Panc1 (cell line): ENCODE measurements at regions not wholly inside any gene's neighbourhood (a gene's known extent, or its start where the extent isn't known, plus 50 kb on each side); places are given as distances from the start of the nearest gene placed in this dataset.

ENCODE experiments used
- ATAC-seq: fragments of 200-7000 bp; cut with Tn5 transposase; 2 replicates; pipeline ENCODE4 v1.9.1; 2020; ENCODE audit warnings: mild to moderate bottlenecking, moderate library complexity
- BruUV-seq: library from RNA; stranded (reverse); fragments of 400-500 nt; replicated peaks from 2 replicates; lab custom pipeline; 2021; lab: Mats Ljungman, UMichigan
- CTCF ChIA-PET: fragments of 300-600 bp; sonication (Branson Sonifier 250); formaldehyde crosslinking; loops from one replicate; lab custom pipeline; 2022; ENCODE audit warnings: antibody characterized with exemption; lab: Charles Lee
- POLR2A ChIA-PET: fragments of 300-600 bp; sonication (Branson Sonifier 250); formaldehyde crosslinking; loops from one replicate; lab custom pipeline; 2022; ENCODE audit warnings: antibody characterized with exemption; lab: Charles Lee
- DNase-seq: peaks from one replicate; pipeline ENCODE4 v3.0.0-alpha.2; 2010; ENCODE audit warnings: low read depth, low spot score
- H3K27ac ChIP-seq: 2 replicates; pipeline ENCODE4 v1.5.1; 2011; ENCODE audit warnings: mild to moderate bottlenecking, low read length, inconsistent platforms
- H3K27me3 ChIP-seq: fragments of 200-500 bp; sonication (Bioruptor generic); 2 replicates; pipeline ENCODE4 v1.6.0; 2014; ENCODE audit warnings: low read length, inconsistent platforms; ENCODE audit not compliant: control insufficient read depth, insufficient read depth
- H3K36me3 ChIP-seq: fragments of 200-500 bp; sonication (Bioruptor generic); 2 replicates; pipeline ENCODE4 v1.5.1; 2014; ENCODE audit warnings: inconsistent platforms, mild to moderate bottlenecking, low read length, moderate library complexity; ENCODE audit not compliant: control insufficient read depth, insufficient read depth
- H3K4me1 ChIP-seq: 2 replicates; pipeline ENCODE4 v1.5.1; 2011; ENCODE audit warnings: inconsistent platforms, mild to moderate bottlenecking, low read length, moderate library complexity; ENCODE audit not compliant: control insufficient read depth, insufficient read depth
- H3K4me3 ChIP-seq, 2 experiments: 2 replicates each; pipeline ENCODE4 v1.5.1; 2011 to 2012; ENCODE audit warnings: low read depth in 2 of 2, low read length in 2 of 2, mild to moderate bottlenecking in 2 of 2, inconsistent platforms in 1 of 2, moderate library complexity in 1 of 2
- H3K9me3 ChIP-seq: fragments of 200-500 bp; sonication (Bioruptor generic); 2 replicates; pipeline ENCODE4 v1.5.1; 2014; ENCODE audit warnings: low read depth, mild to moderate bottlenecking, inconsistent platforms, low read length, moderate library complexity; ENCODE audit not compliant: control insufficient read depth, insufficient read depth
- POLR2AphosphoS5 ChIP-seq: IDR thresholded peaks from 2 replicates; pipeline ENCODE4 v1.6.1; 2012; ENCODE audit warnings: mild to moderate bottlenecking, low read depth, low read length, moderate library complexity
- REST ChIP-seq, 2 experiments: IDR thresholded peaks; 2 replicates each; pipeline ENCODE4 v1.6.1; 2011 to 2012; ENCODE audit warnings: low read depth in 2 of 2, control low read depth in 1 of 2, low read length in 1 of 2, mild to moderate bottlenecking in 1 of 2, moderate library complexity in 1 of 2; ENCODE audit not compliant: insufficient read depth in 1 of 2
- SIN3A ChIP-seq: IDR thresholded peaks from 2 replicates; pipeline ENCODE4 v1.6.1; 2012; ENCODE audit warnings: low read depth, mild to moderate bottlenecking, low read length, moderate library complexity, borderline replicate concordance; ENCODE audit not compliant: insufficient read depth
- TCF7L2 ChIP-seq: IDR thresholded peaks from 2 replicates; pipeline ENCODE4 v1.6.1; 2011; ENCODE audit warnings: mild to moderate bottlenecking, low read depth, low read length, inconsistent platforms
- in situ Hi-C: cut with HindIII; loops from 2 replicates; pipeline ENCODE4 v1.10.0; 2016; ENCODE audit warnings: low sequenced_read_pairs, low pct_unique_long_range_greater_than_20kb
- intact Hi-C: fragments of 100-400 bp; cut with micrococcal nuclease; formaldehyde crosslinking; loops from one replicate; pipeline ENCODE4 v1.10.0; 2022; ENCODE audit not compliant: unreplicated experiment
- TF ChIP-seq, protein P1 (sequence below): fragments of 450-650 bp; IDR thresholded peaks from 2 replicates; pipeline ENCODE4 v1.5.1; 2017; ENCODE audit warnings: mild to moderate bottlenecking

DNA sequence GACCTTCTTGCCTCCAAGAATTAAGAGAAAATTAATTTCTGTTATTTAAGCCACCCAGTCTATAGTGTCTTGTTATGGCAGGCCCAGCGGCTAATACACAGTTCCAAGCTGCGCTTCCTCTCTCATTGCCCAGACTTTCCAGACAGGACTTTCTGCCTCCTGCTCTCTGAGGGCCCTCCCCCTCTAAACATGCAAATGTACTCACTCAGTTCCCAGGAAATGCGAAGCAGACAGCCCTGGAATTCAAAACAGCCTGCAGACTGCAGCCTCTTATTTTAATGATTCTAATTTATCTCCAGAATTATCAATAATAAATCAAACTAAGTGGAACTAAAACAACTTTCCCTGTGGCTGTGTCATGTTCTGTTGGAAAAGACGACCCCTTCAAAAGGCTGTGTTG is 115.5 kb upstream of the ISX start:
- in situ Hi-C loops (no loop called here), intact Hi-C loops (no loop called here)
- ATAC-seq = no peak
- BruUV-seq = no TSS peak
- no peak for DNase-seq
- Histone ChIP-seq H3K4me1 (no peaks in the 10 kb centered on the region), H3K9me3 (no peaks in the 10 kb centered on the region), H3K4me3 (no peak overlapping the region), H3K27ac (no peak overlapping the region), H3K36me3 (no peaks in the 10 kb centered on the region), H3K27me3 (no peaks in the 10 kb centered on the region)
- ChIA-PET CTCF (no interaction called here), POLR2A (interaction anchor here (0.9 kb wide), 1 partner anchor 1021 kb away, joined by 14 read pairs; no protein-coding TSS in a partner anchor)
- TF ChIP-seq POLR2AphosphoS5 (no peak), SIN3A (no peak), REST (IDR thresholded peaks at IDR 0.05; ENCODE audit: insufficient read depth in 1 of 2, low read depth in 2 of 2, low read length in 1 of 2) (no peak), TCF7L2 (no peak)
- TF ChIP-seq, protein P1, sequence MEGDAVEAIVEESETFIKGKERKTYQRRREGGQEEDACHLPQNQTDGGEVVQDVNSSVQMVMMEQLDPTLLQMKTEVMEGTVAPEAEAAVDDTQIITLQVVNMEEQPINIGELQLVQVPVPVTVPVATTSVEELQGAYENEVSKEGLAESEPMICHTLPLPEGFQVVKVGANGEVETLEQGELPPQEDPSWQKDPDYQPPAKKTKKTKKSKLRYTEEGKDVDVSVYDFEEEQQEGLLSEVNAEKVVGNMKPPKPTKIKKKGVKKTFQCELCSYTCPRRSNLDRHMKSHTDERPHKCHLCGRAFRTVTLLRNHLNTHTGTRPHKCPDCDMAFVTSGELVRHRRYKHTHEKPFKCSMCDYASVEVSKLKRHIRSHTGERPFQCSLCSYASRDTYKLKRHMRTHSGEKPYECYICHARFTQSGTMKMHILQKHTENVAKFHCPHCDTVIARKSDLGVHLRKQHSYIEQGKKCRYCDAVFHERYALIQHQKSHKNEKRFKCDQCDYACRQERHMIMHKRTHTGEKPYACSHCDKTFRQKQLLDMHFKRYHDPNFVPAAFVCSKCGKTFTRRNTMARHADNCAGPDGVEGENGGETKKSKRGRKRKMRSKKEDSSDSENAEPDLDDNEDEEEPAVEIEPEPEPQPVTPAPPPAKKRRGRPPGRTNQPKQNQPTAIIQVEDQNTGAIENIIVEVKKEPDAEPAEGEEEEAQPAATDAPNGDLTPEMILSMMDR = no peak

GRCh38 chr22:34951212-34951611 is 114.7 kb upstream of the ISX start:
- no peaks in the 10 kb centered on the region for H3K27me3 ChIP-seq
- H3K9me3 ChIP-seq = no peaks in the 10 kb centered on the region
- TF ChIP-seq SIN3A (no peak), TCF7L2 (no peak), REST (IDR thresholded peaks at IDR 0.05; ENCODE audit: insufficient read depth in 1 of 2, low read depth in 2 of 2, low read length in 1 of 2) (no peak), POLR2AphosphoS5 (no peak)
- TF ChIP-seq, protein P1 = no peak
- intact Hi-C loops (no loop called here), in situ Hi-C loops (no loop called here)
- no peaks in the 10 kb centered on the region for H3K36me3 ChIP-seq
- DNase-seq = no peak
- CTCF ChIA-PET = no interaction called here
- POLR2A ChIA-PET = interaction anchor here (0.9 kb wide), 1 partner anchor 1020 kb away, joined by 14 read pairs; no protein-coding TSS in a partner anchor
- no peak overlapping the region for H3K4me3 ChIP-seq
- BruUV-seq = no TSS peak
- ATAC-seq = no peak
- H3K27ac ChIP-seq = no peak overlapping the region
- no peaks in the 10 kb centered on the region for H3K4me1 ChIP-seq
